NCI-H82 treated with DMSO at 0.1 percent for 48 hours (cell line): ENCODE measurements at regions not wholly inside any gene's neighbourhood (a gene's known extent, or its start where the extent isn't known, plus 50 kb on each side); places are given as distances from the start of the nearest gene placed in this dataset.
"Not testable (repeated sequence)": the region's sequence is repeated elsewhere in the genome, so short reads cannot be mapped to it uniquely, and the experiment has no call there.

Source experiments
- DNase-seq: peaks from one replicate; lab custom pipeline; 2025; ENCODE audit not compliant: unreplicated experiment; lab: John Stamatoyannopoulos, UW

DNA sequence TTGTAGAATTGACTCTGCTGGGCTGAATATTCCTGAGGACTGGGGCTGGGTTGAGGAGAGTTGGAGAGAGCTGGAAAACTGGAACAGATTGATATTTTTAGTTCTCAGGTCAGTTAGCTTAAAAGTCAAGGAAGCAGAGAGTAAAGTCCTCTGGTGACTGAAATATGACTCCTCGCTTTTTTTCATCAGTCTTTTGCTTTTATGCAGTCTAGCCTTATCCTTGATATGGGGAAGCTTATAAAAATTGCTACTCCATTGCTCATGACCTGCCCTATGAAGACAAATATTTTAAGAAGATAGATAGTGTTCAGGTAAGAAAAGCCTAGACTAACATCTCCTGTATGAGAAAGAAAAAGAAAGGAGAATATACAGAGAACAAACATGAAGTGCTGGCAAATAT lies 152.7 kb downstream of the C4orf33 start:
- no peak for DNase-seq

DNA sequence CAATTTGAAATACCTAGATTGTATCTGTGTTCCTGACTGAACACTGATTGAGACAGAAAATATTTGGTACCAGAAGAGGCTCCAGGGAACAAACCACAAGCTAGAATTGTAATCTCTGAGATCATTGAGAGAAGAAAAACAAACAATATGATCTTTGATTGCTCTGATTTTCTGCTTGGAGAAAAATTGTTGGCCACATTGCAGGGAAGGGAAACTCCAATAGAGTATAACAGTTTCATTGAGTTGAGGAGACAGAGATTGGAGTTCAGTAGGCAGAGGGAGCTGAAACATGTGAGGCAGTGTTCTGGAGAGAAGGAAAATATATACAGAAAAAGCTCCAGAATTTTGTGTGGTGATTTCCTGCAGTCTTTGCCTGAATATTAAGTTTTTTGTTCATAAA lies 158.2 kb downstream of the C4orf33 start:
- no peak for DNase-seq

DNA sequence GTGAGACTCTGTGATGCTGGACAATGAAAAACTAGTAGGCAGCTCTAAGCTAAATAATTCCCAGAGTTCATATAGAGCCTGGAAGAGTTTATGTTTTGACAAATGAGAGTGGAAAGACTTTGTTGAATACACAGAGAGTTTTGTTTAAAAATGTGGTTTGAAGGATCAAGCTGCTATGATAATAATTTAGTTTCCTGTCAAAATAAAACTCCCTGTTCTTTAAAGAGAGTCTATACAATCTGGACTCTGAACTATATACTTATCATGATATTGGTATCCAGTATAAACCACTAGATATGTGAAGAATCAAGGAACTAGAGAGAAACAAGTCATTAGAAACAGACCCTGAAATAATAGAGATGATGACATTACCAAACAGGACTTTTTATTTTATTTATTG lies 158.6 kb downstream of the C4orf33 start:
- DNase-seq: no peak

DNA sequence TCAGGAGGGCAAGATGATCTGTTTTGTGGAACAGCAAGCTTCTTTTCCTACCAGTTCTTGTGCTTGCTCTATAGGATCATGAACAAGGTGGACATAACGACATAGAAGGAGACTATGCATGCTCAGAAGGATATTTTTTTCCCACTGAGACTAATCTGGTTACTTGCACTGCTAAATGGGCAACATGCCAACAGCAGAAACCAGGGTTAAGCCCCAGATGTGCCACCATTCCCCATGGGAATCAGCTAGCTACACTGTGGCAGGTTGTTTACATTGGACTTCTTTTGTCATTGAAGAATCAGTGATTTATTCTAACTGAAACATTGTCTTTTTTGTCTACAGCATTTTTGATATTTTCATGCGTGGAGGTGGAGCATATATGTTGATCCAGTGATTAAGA lies 165.6 kb downstream of the C4orf33 start:
- DNase-seq: peak; percentile 77

DNA sequence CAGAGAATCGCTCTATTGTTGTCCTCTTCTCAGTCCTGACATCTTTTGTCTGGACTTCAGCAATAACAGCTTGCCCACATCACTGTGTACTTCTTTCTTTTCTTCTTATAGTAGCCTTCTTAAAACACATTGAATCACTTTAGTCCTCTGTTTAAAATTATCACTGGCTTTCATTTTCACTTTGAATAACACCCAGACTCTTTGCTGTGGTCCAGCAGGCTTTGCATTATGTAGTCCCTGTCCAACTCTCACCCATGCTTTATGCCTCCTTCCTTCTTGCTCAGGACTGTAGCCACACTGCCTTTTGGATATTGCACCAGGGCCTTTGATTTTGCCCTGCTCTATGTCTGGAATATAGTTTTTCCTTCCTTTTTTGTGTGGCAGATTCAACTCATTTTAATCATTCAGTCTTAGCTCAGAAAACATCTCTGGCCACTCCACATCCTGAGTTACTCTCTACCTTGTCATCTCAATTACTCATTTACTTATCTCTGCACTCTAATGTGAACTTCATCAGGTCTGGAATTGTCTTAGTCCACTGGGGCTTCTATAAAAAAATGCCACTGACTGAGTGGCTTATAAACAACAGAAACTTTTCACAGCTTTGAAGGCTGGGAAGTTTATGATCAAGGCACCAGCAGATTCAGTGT lies 168.2 kb downstream of the C4orf33 start:
- DNase-seq: no peak

DNA sequence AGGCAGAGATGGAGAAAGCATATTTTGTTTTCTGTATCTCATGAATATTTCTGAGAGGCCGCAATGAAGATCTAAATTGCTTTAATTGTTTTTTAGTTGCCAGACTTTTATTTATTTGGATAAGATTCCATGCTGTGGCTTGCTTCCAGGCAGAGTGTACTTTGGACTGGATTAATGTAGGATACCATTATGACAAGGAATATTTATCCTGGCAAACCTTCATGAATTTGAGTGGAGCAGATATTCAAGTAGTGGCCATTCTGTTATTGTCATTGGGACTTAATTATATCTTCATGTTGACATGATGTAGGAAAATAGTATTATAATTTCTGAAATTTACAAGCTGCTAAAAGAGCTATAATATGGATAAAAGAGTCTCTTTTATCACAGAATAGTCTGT lies 182.9 kb downstream of the C4orf33 start:
- DNase-seq: no peak

DNA sequence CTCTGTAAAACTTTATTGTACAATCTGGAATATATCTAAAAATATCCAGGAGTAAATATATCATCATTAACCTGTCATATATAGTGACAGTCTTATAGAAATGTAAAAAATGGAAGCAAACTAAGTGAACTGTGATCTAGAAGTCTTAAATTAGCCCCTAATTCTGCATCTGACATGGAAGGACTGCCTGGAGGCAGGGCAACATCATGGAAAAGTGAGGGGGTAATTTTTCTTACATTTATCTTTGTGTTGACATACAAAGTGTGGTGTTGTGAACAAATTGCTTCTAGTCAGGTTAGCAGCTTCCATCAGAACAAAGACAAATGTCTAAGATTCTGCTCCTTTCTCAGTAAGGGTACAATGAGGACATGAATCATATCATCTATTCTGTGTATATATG lies 186.3 kb downstream of the C4orf33 start:
- no peak for DNase-seq

DNA sequence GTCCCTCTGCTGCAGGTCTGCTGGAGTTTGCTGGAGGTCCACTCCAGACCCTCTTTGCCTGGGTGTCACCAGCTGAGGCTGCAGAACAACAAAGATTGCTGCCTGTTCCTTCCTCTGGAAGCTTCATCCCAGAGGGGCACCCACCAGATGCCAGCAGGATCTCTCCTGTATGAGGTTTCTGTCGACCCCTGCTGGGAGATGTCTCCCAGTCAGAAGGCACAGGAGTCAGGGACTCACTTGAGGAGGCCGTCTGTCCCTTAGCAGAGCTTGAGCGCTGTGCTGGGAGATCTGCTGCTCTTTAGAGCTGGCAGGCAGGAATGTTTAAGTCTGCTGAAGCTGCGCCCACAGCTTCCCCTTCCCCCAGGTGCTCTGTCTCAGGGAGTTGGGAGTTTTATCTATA lies 196.2 kb downstream of the C4orf33 start:
- DNase-seq: not testable (repeated sequence)

DNA sequence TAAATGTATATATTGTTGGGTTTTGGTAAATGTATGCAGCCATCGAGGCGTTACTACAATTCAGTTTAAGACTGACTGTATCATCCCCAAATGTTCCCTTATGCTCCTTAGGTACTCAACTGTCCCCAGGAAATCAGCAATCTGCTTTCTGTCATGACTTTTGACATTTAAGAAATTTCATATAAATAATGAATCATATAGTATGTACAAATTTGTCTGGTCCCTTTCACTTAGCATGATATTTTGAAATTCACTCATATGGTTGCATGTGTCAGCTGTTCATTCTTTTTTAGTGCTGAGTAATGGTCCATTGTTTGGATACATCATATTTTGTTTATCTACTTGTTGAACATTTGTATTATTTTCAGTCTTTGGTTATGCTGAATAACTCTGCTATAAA lies 218.8 kb downstream of the C4orf33 start:
- no peak for DNase-seq

DNA sequence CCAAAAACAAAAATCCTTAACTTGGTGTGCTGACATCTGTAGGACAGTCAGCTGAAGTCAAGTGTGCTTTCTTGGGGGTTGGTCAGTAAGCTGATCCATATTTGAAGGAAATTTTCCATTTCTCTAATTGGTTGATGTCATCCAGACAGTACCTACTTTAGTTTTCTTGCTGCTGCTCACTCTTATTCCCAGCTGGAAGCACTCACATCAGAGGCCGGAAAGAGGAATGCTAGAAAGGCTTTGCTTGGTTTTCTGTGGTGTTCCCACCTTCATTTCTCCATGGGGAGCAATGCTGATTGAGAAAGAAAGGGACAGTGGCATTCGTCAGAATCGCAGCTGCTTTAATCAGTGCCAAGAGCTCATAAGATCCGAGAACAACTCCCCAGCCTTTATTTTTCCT lies 227.0 kb downstream of the C4orf33 start:
- no peak for DNase-seq

DNA sequence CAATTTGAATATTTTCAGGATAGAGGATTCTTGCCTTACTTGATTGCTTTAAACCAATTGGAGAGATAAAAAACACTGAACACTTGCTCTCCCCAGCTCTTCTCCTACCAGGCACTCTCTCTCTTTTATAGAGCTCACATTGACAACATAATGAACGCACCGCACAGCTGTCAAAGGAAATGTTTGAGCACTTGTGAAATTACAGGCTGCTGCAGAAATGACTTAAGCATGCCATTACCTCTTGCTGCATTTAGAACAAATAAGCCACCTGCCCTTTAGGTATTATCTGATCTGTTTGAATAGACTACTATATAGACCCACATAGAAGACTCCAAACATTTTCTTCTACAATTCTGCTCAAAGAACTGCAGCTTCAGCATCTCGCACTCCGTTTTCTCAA lies 227.7 kb downstream of the C4orf33 start:
- DNase-seq: no peak

DNA sequence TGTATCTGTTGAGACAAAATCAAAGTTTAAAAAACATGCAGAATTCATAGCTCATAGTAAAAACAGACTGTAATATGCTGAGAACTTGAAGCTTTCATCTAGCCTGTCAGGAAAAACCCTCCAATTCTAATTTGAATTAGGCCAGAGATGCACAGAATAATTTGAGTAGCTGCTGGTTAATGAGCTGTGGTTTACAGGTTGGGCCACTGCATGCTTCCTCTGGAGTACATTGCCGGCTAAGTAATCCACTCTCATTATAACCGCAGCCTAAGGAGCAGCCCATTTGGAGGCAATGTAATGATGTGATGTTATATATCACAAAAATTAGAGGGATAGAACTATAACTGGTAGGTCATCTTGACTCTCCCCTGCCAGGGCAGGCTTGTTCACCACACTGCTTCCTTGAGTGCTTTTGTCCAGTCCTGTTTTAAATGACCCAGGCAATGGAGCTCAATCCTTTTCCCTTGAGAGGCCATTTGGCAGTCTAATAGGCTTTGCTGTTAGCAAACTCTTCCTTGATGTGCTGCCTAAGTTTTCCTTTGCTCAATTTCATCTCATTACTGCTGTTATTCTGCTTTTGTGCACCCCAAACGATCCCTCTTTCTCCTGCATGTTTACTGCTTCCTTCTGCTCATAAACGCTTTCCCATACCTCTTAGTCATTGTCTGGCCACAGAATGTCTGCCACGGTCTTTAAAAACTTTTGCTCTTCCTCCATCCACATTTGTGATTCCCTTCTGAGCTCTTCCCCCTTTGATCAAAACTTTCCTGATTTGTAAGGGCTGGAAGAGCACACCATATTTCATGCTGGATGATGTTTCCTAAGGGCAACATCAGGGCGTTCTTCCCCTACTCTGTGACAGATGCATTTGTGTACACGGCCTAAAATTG lies 230.9 kb downstream of the C4orf33 start:
- DNase-seq: no peak

DNA sequence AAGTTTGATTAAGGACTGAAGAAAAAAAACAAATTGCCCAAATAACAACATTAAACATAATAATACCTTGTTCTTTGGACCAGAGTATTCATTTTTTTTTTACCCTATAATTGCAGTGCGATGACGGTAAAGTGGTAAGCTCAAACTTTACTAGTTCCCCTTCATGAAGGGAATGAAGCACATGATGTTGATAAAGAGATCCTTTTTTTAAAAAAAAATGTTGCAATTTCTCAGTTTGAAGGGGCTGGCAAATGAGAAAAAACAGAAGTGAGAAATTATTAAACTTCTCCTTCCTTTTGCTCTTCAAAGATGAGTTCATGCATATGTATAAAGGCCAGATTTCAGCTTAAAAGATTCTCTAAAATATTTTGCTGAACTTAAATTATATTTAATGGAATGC lies 231.7 kb downstream of the C4orf33 start:
- DNase-seq: no peak

DNA sequence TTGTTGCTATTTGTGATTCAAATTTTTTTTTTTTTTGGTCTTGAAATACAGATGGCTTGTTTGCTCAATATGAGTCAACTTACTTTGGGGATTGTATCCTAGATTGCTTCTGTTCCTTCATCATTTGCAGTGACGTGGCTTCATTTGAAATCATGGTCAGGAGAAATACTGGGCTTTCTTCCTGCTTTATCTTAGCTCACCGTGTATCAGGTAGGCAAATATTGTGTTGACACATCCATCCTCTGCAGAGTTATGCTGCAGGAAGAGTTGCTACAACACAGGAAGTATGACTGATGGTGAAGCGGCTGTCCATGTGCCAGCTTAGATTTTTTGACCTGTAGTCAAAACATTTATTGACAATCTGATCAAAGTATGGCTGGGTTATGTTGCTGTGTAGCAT lies 232.2 kb downstream of the C4orf33 start:
- no peak for DNase-seq

DNA sequence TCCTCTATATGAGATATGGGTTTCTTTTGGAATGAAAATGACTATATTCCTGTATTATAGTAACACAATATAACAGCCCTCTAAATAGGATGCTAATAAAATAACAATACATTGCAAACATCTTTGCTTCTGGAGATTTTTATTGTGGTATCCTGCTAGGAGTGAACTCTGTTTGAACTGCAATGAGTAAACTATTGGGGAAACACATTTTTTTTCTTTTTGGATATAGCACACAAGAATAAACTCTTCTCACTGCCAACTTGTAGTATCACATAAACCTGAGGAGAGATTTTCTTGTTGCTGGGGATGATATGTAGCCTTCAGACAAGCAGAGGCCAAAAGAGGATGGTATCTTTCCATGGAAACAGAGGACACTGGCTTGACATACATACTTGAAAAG lies 238.2 kb downstream of the C4orf33 start:
- no peak for DNase-seq

DNA sequence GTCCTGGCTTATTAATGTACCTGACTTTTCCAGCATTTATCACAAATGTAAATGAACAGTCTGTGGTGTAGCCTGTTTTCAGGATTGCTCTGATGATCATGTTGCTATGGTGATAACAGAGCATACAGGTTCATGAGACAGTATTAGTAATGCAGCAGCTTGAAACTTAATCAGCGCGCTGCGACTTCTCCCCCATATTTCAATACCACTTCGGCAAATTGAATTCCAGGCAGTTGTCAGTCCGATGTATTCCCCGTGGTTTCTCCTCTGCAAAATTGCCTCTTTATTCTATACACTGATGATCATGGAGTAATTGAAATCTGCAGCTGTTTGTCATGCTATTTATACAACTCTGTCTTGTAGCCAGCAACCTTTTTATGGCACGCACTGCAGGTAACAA lies 239.3 kb downstream of the C4orf33 start:
- DNase-seq: no peak

DNA sequence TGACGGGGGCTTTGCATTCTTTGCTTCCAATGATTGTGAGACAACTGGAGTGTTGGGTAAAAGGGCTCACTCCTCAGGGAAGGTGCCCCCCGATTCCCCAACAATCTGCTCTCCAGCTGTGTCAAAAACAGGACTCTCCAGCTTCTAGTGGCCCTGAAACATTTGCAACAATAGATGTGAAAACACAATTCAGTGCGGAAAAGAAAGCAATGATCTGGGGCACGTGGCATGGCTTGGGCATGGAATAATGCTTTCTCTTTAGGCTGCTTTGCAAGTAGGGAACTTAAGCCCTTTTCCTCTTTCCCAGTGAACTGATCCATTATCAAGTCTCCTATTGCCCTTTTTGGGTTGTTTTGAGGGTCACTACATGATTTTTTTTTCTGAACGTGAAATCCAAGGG lies 239.9 kb downstream of the C4orf33 start:
- no peak for DNase-seq

DNA sequence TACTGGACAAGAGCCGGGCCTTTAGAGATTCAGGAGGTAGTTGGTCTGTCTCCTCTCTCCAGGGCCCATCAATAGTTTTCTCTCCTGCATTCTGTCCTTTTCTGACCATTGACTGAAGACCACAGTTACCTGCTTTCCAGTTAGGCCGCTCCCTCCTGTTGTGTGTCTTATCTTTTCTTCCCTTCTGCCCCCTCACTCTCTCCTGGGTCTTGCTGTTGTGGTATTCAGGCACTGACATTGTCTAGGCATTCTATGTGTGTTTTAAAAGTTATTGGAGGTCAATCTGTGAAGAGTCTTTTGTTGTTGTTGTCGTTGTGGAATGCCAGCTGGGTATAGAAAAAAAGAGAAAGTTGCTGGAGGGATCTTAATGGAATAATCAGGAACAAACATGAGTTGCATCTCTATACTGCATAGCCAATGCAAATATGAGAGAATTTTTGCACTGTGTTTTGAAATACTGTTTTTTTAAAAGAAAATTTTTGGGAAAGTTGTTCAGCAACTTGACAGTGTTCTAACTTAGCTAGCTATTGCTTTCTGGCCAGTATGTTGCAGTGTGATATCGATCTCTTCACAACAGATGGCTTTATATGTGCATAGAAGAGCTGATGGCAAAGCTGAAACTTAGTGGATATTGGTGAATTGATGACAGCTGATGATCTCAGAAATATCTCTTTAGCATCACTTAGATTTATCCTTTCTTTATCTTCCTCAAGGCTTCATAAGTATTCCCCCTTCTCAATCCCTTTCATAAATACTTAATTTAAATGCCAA lies 240.7 kb downstream of the C4orf33 start:
- DNase-seq: no peak

DNA sequence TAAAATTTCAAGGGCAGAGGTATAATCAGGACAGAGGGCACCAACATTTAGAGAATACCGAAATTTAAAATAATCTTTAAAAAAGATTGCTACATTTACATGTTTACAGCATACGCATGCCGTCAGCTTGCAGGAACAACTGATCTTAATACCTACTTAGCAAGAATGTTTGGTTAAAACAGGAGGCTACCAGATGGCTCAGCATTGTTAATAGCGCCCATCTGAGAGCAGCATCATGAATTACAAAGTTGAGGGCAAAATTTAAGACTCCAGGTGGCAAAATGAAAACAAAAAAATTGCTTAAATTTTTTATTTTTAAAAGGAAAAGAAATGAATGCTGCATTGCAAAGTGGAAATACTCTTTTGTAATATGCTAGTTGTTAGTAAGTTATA lies 241.3 kb downstream of the C4orf33 start:
- DNase-seq: peak; percentile 32

DNA sequence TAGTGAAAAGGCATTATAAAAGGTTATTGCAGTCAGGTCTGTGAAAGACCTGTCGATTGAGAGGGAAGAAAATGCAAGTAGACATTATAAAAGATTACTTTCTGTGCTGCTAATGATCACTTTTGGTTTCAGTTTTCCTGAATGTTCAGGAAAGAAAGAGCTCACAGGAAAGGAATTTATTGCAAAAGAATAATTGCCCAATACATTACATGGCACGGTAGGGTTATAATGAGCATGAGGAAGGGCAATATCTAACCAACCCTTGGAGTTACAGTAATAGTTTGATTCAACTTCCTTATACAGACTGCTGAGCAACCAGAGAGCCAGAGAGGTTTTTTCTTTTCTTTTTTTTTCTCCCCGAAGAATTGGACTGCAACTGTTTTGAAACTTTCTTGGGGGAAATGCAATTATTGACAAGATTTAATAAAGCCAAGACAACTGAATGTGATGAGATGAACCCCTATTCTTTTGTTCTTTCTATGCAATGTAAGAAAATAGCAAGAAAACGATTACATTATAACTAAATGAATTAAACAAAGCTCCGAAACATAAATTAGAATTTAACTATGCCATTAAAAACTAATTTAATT lies 247.0 kb downstream of the C4orf33 start:
- DNase-seq: no peak

DNA sequence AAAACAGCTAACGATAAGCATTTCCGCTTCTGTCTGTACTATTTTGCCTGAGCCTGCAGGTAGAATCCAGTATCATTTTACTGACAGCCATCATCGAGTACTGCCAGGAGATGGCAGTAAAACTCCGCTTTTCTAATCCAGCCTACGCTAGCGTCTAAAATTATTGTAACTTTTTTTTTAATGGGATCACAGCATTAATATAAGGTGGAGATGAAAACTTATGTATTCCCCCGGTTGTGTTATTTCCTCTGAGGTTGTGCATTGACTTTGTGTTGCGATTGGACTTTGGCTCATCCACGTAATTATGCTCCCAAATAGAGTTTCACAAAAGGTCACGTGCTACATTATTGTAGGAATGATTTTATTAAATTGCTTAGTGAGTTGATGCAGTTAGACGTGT lies 248.1 kb downstream of the C4orf33 start:
- DNase-seq: no peak

DNA sequence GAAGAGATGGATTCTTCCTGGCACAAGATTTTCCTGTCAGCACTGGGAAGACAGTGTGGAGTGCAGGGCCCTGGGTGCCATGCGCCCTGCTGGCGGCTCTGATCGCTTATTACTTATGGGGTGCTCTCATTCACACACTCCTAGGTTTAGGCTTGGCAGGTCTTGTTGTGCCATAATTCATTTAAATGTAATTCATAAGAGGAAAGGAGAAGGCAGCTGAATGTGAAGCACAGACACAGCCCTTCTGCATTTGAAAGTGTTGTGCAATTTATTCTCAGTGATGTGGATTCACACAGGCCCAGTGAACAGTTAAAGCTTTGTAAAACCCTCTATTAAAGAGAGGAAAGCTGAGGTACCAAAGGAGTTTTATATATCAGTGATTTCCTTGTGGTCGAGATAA lies 249.7 kb downstream of the C4orf33 start:
- DNase-seq: no peak
